ENCODE measurements at regions not wholly inside any gene's neighbourhood (a gene's known extent, or its start where the extent isn't known, plus 50 kb on each side); places are given as distances from the start of the nearest gene placed in this dataset.
"Not testable (repeated sequence)": the region's sequence is repeated elsewhere in the genome, so short reads cannot be mapped to it uniquely, and the experiment has no call there.

GRCh38 chr7:146057958-146058357 is 58.6 kb upstream of the CNTNAP2 start:
- TF ChIP-seq CTCF (IDR thresholded peaks at IDR 0.05) = no peak
- Histone ChIP-seq H3K36me3 (no peaks in the 10 kb centered on the region), H3K27ac (no peak overlapping the region), H3K27me3 (no peaks in the 10 kb centered on the region), H3K9me3 (no peaks in the 10 kb centered on the region), H3K4me3 (ENCODE audit: low read depth in 1 of 2, low read length in 1 of 2) (no peak overlapping the region), H3K4me1 (ENCODE audit: control insufficient read depth in 1 of 2, insufficient read depth in 1 of 2, low read depth in 1 of 2, low read length in 1 of 2) (no peaks in the 10 kb centered on the region)

GRCh38 chr7:146054909-146055308 is 61.7 kb upstream of the CNTNAP2 start:
- Histone ChIP-seq H3K4me3 (ENCODE audit: low read depth in 1 of 2, low read length in 1 of 2) (no peak overlapping the region), H3K27ac (no peak overlapping the region), H3K4me1 (ENCODE audit: control insufficient read depth in 1 of 2, insufficient read depth in 1 of 2, low read depth in 1 of 2, low read length in 1 of 2) (no peaks in the 10 kb centered on the region), H3K36me3 (no peaks in the 10 kb centered on the region), H3K9me3 (no peaks in the 10 kb centered on the region), H3K27me3 (no peaks in the 10 kb centered on the region)
- no peak for TF ChIP-seq CTCF (IDR thresholded peaks at IDR 0.05)

GRCh38 chr7:146053492-146053891 is 63.1 kb upstream of the CNTNAP2 start:
- TF ChIP-seq CTCF (IDR thresholded peaks at IDR 0.05) = no peak
- H3K27me3 ChIP-seq = no peaks in the 10 kb centered on the region
- H3K27ac ChIP-seq = no peak overlapping the region
- no peaks in the 10 kb centered on the region for H3K4me1 ChIP-seq (ENCODE audit: control insufficient read depth in 1 of 2, insufficient read depth in 1 of 2, low read depth in 1 of 2, low read length in 1 of 2)
- no peaks in the 10 kb centered on the region for H3K36me3 ChIP-seq
- H3K4me3 ChIP-seq (ENCODE audit: low read depth in 1 of 2, low read length in 1 of 2) = no peak overlapping the region
- H3K9me3 ChIP-seq = no peaks in the 10 kb centered on the region

GRCh38 chr7:146043310-146043709 is 73.3 kb upstream of the CNTNAP2 start:
- H3K27me3 ChIP-seq; H3K4me1 ChIP-seq (ENCODE audit: control insufficient read depth in 1 of 2, insufficient read depth in 1 of 2, low read depth in 1 of 2, low read length in 1 of 2); H3K36me3 ChIP-seq; H3K4me3 ChIP-seq (ENCODE audit: low read depth in 1 of 2, low read length in 1 of 2); H3K27ac ChIP-seq; H3K9me3 ChIP-seq: not testable (repeated sequence)

- Histone ChIP-seq H3K4me1 (ENCODE audit: control insufficient read depth in 1 of 2, insufficient read depth in 1 of 2, low read depth in 1 of 2, low read length in 1 of 2) (no peaks in the 10 kb centered on the region), H3K27me3 (no peaks in the 10 kb centered on the region), H3K36me3 (no peaks in the 10 kb centered on the region), H3K27ac (no peak overlapping the region), H3K4me3 (ENCODE audit: low read depth in 1 of 2, low read length in 1 of 2) (no peak overlapping the region), H3K9me3 (no peaks in the 10 kb centered on the region)
- TF ChIP-seq CTCF (IDR thresholded peaks at IDR 0.05) = no peak
Observed at GRCh38 chr7:146028251-146028750, 88.3 kb upstream of the CNTNAP2 start.

DNA sequence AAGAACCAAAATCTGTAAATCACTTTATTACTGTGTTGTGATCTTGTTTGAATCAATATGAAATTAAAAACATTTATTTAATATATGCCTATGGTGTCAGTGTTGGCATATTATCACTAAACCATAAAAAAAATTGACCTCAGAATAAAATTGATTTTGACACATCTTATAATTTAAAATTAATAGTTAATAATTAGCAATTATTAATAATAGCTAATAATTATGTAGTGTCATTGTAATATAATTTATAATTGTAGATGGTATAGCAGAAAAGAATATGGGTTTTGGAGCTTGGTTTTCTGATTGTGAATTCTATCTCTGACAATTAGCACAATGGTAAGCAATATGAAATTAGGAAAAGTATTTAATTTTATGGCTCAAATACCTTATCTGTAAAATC is 89.4 kb upstream of the CNTNAP2 start:
- TF ChIP-seq CTCF (IDR thresholded peaks at IDR 0.05) = no peak
- Histone ChIP-seq H3K27ac (no peak overlapping the region), H3K4me1 (ENCODE audit: control insufficient read depth in 1 of 2, insufficient read depth in 1 of 2, low read depth in 1 of 2, low read length in 1 of 2) (no peaks in the 10 kb centered on the region), H3K4me3 (ENCODE audit: low read depth in 1 of 2, low read length in 1 of 2) (no peak overlapping the region), H3K36me3 (no peaks in the 10 kb centered on the region), H3K9me3 (no peaks in the 10 kb centered on the region), H3K27me3 (no peaks in the 10 kb centered on the region)

Measured in neutrophil (primary cell).